ENCODE measurements at regions not wholly inside any gene's neighbourhood (a gene's known extent, or its start where the extent isn't known, plus 50 kb on each side); places are given as distances from the start of the nearest gene placed in this dataset.

DNA sequence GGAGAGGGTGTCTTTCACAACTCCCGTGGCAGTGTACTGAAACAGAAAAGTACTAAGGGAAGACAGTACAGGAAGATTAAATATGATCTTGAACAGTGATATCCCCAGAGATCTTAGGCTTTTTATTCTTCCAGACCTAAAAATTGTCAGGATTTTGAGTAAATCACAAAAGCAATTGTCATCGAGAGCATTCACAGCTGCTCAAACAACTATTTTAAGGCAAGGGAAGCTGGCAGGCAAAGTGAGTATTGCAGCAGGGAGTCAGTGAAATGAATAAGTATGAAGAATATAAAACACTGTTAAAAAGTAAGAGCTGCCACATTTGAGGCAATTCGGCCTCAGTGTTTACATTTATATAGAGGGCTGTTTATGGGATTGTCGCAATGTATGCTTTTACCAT is 479.0 kb downstream of the CAAP1 start:
- Mint-ChIP-seq H3K27me3 (ENCODE audit: low read depth) (no peaks in the 10 kb centered on the region), H3K36me3 (no peaks in the 10 kb centered on the region), H3K9me3 (peaks cover 4% of the 10 kb centered on the region), H3K27ac (no peak overlapping the region), H3K4me3 (no peak overlapping the region), H3K4me1 (peaks cover 16% of the 10 kb centered on the region)
- POLR2A ChIA-PET: no interaction called here
- no peak for DNase-seq (ENCODE audit: low spot score)
- no peak for TF ChIP-seq IRF2 (CRISPR knock-in tag; IDR thresholded peaks at IDR 0.05; ENCODE audit: borderline replicate concordance, low read depth)
- TF ChIP-seq, protein P1, sequence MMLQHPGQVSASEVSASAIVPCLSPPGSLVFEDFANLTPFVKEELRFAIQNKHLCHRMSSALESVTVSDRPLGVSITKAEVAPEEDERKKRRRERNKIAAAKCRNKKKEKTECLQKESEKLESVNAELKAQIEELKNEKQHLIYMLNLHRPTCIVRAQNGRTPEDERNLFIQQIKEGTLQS (CRISPR knock-in tag; conservative IDR thresholded peaks at IDR 0.05): no peak
- TF ChIP-seq, protein P2, sequence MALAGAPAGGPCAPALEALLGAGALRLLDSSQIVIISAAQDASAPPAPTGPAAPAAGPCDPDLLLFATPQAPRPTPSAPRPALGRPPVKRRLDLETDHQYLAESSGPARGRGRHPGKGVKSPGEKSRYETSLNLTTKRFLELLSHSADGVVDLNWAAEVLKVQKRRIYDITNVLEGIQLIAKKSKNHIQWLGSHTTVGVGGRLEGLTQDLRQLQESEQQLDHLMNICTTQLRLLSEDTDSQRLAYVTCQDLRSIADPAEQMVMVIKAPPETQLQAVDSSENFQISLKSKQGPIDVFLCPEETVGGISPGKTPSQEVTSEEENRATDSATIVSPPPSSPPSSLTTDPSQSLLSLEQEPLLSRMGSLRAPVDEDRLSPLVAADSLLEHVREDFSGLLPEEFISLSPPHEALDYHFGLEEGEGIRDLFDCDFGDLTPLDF (CRISPR knock-in tag; IDR thresholded peaks at IDR 0.05): no peak
- no peak for ATAC-seq
- CTCF ChIA-PET: no interaction called here

DNA sequence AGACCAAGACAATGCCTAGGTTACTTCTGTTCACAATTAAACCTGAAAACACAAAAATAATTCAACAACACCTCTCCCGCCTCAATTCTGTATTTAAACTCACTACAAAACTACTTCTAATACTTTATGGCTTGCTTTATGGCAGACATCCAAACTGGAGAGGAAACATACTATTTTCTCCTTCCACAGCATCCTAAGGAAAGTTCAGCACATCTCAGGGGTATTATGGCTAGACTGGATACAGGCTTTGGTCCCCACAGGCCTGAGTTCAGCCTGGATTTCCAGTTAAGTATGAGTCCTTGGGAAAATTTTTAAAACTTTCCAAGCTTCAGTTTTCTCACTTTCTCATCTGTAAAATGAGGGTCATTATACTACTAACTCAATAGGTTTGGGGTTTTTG is 480.2 kb downstream of the CAAP1 start:
- H3K9me3 Mint-ChIP-seq: peaks cover 7% of the 10 kb centered on the region

DNA sequence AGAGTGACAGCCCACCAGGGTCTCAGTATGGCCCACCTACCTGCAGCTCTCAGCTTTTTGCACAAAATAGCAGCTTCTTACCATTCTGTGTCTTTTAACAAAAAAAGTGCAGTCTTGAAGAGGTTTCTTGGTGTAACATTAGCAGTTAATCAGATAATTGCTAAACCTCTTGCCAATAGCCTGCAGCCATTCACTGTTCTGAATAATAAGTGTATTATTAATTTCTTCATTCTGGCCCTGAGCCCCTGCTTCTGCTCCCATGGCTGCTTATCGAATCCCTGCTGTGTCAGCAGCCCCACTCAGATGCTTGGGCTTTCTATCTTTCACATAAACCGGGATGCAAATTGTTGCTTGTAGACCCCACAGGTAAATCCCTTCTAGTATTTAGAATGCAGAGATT is 485.9 kb downstream of the CAAP1 start:
- Mint-ChIP-seq H3K4me3 (no peak overlapping the region), H3K27ac (no peak overlapping the region), H3K4me1 (no peaks in the 10 kb centered on the region; the same call in 1 of the 2 replicates), H3K9me3 (peaks cover 7% of the 10 kb centered on the region), H3K36me3 (no peaks in the 10 kb centered on the region), H3K27me3 (ENCODE audit: low read depth) (no peaks in the 10 kb centered on the region)
- no peak for DNase-seq (ENCODE audit: low spot score)
- TF ChIP-seq FOXP1 (CRISPR knock-in tag; IDR thresholded peaks at IDR 0.05; ENCODE audit: borderline replicate concordance) (no peak), GRHL2 (CRISPR knock-in tag; IDR thresholded peaks at IDR 0.05; ENCODE audit: insufficient replicate concordance, severe bottlenecking) (no peak), ZNF423 (CRISPR knock-in tag; IDR thresholded peaks at IDR 0.05) (no peak), RORB (CRISPR knock-in tag; IDR thresholded peaks at IDR 0.05) (no peak), ETV6 (CRISPR knock-in tag; IDR thresholded peaks at IDR 0.05) (no peak), ZNF396 (CRISPR knock-in tag; IDR thresholded peaks at IDR 0.05; ENCODE audit: borderline replicate concordance) (no peak), ZNF671 (CRISPR knock-in tag; IDR thresholded peaks at IDR 0.05) (no peak), MYBL2 (CRISPR knock-in tag; IDR thresholded peaks at IDR 0.05) (no peak)
- CTCF ChIA-PET: interaction anchor here (1.0 kb wide), 1 partner anchor 20 kb away, joined by 3 read pairs; no protein-coding TSS in a partner anchor
- ATAC-seq: no peak
- POLR2A ChIA-PET: interaction anchor here (0.5 kb wide), 1 partner anchor 1095 kb away, joined by 5 read pairs; no protein-coding TSS in a partner anchor

More for the DNA sequence above, 480.2 kb downstream of the CAAP1 start:
- Mint-ChIP-seq H3K27me3 (ENCODE audit: low read depth) (no peaks in the 10 kb centered on the region), H3K4me3 (no peak overlapping the region), H3K36me3 (no peaks in the 10 kb centered on the region), H3K4me1 (peaks cover 16% of the 10 kb centered on the region), H3K27ac (no peak overlapping the region)
- CTCF ChIA-PET: no interaction called here
- DNase-seq (ENCODE audit: low spot score) (no peak), ATAC-seq (no peak)
- TF ChIP-seq ETV6 (CRISPR knock-in tag; IDR thresholded peaks at IDR 0.05): no peak
- TF ChIP-seq, protein P3, sequence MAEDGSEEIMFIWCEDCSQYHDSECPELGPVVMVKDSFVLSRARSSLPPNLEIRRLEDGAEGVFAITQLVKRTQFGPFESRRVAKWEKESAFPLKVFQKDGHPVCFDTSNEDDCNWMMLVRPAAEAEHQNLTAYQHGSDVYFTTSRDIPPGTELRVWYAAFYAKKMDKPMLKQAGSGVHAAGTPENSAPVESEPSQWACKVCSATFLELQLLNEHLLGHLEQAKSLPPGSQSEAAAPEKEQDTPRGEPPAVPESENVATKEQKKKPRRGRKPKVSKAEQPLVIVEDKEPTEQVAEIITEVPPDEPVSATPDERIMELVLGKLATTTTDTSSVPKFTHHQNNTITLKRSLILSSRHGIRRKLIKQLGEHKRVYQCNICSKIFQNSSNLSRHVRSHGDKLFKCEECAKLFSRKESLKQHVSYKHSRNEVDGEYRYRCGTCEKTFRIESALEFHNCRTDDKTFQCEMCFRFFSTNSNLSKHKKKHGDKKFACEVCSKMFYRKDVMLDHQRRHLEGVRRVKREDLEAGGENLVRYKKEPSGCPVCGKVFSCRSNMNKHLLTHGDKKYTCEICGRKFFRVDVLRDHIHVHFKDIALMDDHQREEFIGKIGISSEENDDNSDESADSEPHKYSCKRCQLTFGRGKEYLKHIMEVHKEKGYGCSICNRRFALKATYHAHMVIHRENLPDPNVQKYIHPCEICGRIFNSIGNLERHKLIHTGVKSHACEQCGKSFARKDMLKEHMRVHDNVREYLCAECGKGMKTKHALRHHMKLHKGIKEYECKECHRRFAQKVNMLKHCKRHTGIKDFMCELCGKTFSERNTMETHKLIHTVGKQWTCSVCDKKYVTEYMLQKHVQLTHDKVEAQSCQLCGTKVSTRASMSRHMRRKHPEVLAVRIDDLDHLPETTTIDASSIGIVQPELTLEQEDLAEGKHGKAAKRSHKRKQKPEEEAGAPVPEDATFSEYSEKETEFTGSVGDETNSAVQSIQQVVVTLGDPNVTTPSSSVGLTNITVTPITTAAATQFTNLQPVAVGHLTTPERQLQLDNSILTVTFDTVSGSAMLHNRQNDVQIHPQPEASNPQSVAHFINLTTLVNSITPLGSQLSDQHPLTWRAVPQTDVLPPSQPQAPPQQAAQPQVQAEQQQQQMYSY (CRISPR knock-in tag; IDR thresholded peaks at IDR 0.05): no peak
- POLR2A ChIA-PET: no interaction called here

DNA sequence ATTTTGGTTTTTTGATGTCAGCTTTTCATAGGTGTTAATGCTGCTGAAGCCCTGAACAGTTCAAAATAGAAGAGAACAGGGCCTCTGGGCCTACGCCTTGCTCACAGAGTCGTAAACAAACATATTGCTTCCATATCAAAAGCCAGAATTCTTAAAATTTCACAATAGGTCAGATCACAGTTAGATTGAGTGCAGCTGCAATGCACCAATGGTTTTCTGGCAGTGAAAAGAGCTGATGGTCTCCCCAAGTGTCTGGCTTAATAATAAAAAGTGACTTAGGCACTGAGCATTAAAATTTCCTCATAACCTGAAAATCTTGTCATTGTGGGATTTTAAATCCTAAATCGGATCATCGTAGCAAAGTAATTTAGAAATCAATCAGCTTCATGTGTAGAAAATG is 493.0 kb downstream of the CAAP1 start:
- peaks cover 3% of the 10 kb centered on the region; the same call in 1 of the 2 replicates for H3K4me1 Mint-ChIP-seq
- DNase-seq (ENCODE audit: low spot score) (no peak), ATAC-seq (no peak)
- no peaks in the 10 kb centered on the region for H3K27me3 Mint-ChIP-seq (ENCODE audit: low read depth)
- no peak overlapping the region for H3K27ac Mint-ChIP-seq
- ChIA-PET POLR2A (no interaction called here), CTCF (interaction anchor here (2.1 kb wide), 1 partner anchor 257 kb away, joined by 4 read pairs; no protein-coding TSS in a partner anchor)
- TF ChIP-seq ZNF263 (CRISPR knock-in tag; IDR thresholded peaks at IDR 0.05; ENCODE audit: low read depth): no peak
- TF ChIP-seq, protein P4, sequence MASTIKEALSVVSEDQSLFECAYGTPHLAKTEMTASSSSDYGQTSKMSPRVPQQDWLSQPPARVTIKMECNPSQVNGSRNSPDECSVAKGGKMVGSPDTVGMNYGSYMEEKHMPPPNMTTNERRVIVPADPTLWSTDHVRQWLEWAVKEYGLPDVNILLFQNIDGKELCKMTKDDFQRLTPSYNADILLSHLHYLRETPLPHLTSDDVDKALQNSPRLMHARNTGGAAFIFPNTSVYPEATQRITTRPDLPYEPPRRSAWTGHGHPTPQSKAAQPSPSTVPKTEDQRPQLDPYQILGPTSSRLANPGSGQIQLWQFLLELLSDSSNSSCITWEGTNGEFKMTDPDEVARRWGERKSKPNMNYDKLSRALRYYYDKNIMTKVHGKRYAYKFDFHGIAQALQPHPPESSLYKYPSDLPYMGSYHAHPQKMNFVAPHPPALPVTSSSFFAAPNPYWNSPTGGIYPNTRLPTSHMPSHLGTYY (CRISPR knock-in tag; IDR thresholded peaks at IDR 0.05): no peak
- TF ChIP-seq ZNF671 (CRISPR knock-in tag; IDR thresholded peaks at IDR 0.05): no peak
- TF ChIP-seq IRF2 (CRISPR knock-in tag; IDR thresholded peaks at IDR 0.05; ENCODE audit: borderline replicate concordance, low read depth): no peak
- no peak for TF ChIP-seq TEAD4 (CRISPR knock-in tag; IDR thresholded peaks at IDR 0.05)
- no peak for TF ChIP-seq GTF2I (CRISPR knock-in tag; conservative IDR thresholded peaks at IDR 0.05)
- H3K36me3 Mint-ChIP-seq: no peaks in the 10 kb centered on the region
- no peaks in the 10 kb centered on the region for H3K9me3 Mint-ChIP-seq
- no peak overlapping the region for H3K4me3 Mint-ChIP-seq
